GM21786 (cell line): ENCODE measurements at regions not wholly inside any gene's neighbourhood (a gene's known extent, or its start where the extent isn't known, plus 50 kb on each side); places are given as distances from the start of the nearest gene placed in this dataset.
"Not testable (repeated sequence)": the region's sequence is repeated elsewhere in the genome, so short reads cannot be mapped to it uniquely, and the experiment has no call there.

Experiments
- ATAC-seq: cut with Tn5 transposase; IDR thresholded peaks from one replicate; pipeline ENCODE4 v1.9.1; 2021; ENCODE audit not compliant: unreplicated experiment

DNA sequence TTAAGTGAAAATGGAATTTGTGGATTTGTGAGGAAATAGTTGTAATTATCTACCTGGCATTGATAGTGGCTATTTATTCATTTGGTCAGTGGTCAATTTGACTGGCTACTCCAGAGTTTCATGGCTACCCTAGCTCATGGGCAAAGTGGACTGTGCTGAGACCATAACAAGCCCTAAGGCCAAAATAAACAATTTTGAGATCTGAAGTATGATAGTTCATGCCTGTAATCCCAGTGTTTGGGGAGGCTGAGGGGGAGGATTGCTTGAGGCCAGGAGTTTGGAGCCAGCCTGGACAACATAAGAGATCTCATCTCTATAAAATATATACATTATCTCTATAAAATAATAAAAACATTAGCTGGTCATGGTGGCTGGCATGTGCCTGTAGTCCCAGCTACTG is 311.7 kb downstream of the HIVEP2 start:
- ATAC-seq = no peak

DNA sequence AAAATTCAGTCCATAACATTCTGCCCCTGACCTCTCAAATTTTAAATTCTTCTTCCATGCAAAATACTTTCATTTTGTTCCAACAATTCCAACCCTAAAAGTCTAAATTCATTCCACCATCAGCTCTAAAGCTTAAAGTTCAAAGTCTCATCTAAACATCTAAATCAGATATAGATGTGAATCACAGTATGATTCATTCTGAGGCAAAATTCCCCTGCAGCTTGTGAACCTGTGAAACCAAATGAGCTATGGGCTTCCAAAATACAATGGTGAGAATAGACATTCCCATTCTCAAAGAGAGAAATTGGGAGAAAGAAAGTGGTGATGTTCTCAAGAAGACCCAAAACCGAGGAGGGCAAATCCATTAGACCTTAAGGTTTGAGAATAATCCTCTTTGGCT is 309.8 kb downstream of the HIVEP2 start:
- no peak for ATAC-seq

DNA sequence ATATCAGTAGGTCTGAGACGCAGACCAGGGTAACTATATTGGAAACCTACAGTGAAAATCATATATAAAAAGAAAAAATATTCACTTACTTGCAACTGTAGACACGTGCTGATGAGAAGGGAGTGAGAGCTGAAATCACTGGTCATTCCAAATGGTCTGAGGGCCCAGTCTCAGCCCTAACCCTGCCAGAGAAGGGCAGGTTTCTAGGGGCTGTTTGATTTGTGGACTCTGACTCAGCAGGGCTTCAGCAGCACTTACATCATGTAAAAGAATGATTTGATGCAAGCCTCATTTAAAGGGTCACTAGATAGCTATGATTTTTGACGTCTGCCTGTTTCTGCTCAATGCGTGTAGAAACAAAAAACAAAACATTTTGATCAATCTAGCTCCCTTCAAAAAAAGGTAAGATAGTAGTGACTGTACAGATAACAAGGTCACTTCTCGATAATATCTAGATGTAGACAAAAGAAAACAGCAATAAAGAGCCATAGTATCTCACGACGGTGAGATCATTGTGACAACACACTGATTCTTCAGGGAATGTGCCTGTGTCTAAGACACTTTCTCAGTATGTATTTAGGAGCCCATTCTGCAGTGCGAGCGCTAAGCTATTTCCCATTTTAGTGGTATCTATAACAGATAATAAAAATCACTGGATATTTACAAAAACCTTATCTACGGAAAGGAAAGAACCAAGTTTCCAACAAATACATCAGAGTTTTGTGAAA is 307.2 kb downstream of the HIVEP2 start:
- ATAC-seq = no peak

DNA sequence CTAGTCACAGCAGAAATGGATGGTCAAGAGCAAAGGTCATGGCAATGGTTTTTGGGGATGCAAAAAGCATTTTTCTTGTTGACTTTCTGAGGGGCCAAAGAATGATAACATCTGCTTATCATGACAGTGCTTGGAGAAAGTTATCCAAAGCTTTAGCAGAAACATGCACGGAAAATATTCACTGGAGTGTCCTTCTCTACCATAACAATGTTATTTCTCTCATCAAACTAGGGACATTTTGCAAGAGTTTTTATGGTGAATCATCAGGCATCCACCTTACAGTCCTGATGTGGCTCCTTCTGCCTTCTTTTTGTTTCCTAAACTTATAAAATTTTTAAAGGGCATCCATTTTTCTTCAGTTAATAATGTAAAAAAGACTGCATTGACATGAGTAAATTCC is 302.3 kb downstream of the HIVEP2 start:
- no peak for ATAC-seq

DNA sequence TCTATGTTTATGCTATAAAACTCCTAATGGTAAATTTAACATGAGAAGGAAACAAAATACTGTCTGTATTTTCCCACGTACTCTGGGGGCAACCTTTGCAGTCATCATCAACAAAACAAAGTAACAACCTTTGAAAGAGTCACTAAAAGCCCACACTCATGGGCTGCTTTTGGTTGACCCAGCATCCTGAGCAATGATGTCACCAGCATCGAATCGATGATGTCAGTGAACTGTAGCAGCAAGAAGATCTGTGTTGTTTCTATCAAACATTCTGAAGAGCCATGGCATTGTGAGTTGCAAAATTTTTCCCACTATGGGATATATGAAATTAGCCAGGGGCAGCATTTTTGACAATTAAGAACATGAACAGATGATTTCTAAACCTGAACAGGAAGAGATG is 300.1 kb downstream of the HIVEP2 start:
- ATAC-seq = no peak

DNA sequence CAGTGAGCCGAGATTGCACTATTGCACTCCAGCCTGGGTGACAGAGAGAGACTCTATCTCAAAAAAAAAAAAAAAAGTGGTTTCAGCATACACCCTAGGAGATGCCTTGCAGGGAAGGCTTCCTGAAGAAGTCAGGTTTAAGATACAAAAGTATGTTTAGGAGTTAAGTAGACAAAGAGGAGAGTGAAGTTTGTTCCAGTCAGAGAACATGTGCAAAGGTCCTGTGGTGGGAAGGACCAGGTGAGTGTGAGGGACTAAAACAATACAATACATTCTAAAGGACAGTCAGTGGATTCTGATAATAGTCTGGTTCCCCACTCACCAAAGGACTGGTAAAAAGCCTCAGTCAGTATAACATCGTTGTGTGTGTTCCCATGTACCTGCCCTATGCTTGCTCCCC is 299.3 kb downstream of the HIVEP2 start:
- no peak for ATAC-seq

DNA sequence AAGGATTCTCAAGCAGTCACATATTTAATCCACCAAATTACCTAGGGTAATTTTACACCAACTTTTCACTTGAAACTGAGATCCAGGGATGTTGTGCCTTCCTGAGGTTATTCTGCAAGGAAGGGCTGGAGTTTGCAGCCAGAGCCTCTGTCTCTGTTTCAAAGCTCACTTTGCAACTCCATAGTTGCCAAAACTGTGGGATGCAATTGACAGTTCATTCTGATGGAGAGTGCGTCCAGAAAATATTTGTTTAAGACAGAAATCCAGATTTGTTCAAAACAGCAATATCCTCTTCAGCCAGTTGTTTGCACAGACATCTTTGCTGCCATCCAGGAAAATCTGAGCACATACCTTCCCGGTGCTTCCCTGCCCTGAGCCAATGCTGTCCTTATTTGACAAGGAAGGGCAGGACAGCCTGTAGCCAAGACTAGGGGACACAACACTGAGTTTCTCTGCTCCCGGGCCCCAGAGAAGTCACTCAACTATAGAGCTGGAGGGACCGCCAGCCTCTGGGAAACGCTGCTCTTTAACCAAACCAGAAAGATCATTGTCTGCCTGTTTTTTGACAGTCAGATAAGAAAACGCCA is 297.4 kb downstream of the HIVEP2 start:
- ATAC-seq = no peak

DNA sequence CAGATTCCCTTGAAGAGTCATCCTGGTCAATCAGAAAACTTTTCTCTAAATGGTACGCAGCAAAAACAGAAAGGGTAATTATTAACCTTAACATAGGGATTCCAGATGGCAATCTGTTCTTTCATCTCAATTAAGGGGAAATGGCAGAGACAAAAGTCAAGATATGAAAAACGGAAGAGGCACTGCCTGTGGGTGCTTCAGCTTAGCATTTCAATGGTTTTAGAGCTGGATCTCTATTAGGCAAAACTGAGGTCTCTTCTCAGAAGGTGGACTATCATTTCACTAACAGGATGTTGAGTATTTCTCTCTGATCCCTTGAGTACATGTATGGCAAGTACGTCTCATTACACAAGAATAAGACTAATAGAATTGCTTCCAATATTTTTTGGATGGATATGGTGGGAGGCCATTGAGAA is 296.9 kb downstream of the HIVEP2 start:
- no peak for ATAC-seq

DNA sequence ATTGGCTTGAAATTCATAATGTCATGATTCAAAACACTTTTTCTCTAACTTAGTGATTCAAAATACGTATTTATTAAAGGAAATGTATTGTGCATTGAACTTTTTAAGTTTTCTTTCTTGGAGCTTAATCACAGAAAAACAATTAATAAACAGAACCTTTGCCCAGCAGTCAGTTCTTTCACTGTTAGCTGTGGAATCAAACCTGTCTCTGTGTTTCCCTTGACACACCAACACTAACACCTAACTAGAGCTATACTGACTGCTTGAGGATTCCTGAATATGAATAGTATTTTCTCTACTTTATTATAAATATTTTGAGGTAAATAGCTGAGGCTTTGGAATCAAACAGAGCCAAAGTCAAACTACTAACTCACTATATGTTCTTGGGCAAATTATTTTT is 296.4 kb downstream of the HIVEP2 start:
- ATAC-seq = no peak

DNA sequence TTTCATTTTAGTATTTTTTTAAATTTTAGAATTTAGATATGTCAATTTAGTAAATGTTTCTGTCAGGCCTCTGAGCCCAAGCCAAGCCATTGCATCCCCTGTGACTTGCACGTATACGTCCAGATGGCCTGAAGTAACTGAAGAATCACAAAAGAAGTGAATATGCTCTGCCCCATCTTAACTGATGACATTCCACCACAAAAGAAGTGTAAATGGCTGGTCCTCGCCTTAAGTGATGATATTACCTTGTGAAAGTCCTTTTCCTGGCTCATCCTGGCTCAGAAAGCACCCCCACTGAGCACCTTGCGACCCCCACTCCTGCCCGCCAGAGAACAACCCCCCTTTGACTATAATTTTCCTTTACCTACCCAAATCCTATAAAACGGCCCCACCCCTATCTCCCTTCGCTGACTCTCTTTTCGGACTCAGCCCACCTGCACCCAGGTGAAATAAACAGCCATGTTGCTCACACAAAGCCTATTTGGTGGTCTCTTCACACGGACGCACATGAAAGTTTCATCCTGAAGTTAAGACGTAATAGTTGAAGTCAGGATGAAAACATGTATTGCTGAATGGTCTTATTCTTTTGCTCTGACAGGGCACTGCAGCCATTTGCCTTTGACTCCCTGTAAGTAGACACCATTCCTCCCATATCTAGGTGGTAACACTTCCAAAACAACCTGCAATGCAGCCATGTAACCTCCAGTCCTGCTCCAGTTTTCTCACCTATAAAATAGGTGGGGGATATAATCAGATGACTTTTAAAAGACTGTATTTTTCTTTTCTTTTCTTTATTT is 295.3 kb downstream of the HIVEP2 start:
- not testable (repeated sequence) for ATAC-seq

DNA sequence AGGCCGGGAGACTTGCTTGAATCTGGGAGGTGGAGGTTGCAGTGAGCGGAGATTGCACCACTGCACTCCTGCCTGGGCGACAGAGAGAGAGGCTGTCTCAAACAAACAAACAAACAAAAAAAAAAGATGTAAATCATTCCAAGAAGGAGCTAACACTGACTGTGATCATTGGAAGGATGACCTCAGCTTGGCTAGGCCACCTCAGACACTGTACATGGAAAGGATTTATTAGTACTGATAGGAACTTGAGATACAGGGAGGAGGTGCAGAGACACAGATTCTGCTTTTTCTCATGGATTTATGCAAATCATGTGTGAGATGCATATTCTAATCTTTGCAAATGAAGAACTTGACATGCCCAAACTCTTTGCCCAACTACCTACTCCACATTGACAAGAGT is 293.6 kb downstream of the HIVEP2 start:
- no peak for ATAC-seq

DNA sequence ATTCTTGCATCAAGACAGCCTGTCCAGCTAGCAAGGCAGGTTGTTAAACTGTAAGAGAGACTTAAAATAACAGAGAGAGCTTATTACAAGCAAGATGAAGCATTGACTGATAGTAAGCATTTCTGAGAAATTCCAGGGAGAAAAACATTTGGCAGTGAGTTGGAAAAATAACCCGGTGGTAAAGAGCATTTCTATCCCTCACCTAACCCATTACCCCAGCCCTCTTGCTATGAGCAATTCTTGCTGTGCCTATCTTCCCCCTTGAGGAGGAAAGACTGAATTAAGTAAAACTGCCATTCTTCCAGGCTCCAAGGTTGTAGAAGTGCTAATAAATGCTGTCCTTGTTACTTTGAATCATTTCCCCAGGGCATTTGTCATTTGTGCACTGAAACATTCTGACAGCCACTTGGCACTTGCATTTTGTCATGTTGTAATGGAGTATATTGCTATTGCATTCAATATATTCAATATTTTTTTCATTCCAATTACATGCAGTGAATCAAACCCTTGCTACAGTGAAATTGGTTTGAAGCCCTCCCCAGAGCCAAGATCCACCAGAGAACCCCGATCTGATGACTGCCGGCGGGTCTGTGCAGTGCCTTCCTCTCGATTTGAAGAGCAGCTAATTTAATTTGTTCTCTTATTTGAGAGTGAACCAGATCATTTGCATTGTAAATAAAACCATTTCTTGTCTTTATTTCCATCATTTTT is 291.1 kb downstream of the HIVEP2 start:
- no peak for ATAC-seq

DNA sequence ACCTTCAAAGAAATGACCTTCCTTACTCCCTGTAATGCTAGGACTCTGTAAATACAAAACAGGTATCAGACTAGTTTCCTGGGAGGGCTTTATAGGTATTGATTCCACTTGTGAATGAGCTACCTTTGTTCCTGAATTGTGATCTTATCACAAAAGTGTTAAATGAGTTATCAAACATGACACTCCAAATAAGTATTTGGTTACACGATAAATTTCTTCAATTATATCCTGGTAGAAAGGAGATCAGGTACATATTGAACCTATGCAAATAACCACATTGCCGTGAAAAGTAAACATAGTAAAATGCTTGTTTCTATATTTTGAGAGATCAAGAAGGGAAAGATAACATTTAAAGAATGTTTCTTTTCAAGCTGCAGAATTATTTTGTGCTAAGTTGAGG is 285.3 kb downstream of the HIVEP2 start:
- ATAC-seq = no peak

DNA sequence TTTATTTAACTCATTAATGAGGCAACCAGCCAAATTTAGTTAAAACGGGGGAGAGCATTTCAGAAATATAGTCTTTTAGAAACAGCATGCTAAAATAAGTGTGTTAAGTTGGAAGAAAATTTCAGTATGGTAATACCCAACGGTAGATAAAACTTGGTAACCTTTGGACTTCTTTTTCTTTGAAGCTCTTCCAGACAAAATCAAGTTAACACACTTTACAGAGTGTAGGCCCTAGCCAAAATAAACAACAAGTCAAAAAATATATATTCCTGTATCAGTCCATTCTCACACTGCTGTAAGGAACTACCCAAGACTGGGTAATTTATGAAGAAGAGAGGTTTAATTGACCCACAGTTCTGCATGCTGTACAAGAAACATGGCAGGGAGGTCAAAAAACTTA is 279.6 kb downstream of the HIVEP2 start:
- no peak for ATAC-seq

DNA sequence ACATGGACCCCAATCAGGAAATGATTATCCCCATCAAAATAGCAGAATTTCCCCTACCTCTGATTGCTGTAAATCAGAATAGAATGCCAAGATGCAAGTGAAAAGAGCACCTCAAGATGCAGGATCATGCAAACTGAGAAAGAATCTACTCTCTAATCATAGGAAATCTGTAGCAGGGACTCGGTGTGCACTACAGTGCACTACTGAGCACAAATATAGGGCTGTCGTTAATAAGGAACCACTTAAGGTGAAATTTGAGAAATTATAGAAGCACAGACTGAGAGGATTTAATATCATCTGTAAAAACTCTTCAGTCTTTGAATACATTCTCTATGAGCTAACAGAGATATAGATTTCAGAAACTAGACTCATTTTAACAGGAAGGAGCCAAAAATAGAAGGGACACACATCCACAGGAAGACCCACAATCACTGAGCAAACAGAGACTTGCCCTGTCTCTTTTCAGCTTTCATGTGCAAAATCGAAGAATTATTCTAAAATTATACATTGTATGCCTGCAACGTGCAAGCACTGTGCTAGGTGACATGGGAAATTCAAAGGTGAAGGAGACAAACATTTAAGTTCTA is 278.3 kb downstream of the HIVEP2 start:
- no peak for ATAC-seq

DNA sequence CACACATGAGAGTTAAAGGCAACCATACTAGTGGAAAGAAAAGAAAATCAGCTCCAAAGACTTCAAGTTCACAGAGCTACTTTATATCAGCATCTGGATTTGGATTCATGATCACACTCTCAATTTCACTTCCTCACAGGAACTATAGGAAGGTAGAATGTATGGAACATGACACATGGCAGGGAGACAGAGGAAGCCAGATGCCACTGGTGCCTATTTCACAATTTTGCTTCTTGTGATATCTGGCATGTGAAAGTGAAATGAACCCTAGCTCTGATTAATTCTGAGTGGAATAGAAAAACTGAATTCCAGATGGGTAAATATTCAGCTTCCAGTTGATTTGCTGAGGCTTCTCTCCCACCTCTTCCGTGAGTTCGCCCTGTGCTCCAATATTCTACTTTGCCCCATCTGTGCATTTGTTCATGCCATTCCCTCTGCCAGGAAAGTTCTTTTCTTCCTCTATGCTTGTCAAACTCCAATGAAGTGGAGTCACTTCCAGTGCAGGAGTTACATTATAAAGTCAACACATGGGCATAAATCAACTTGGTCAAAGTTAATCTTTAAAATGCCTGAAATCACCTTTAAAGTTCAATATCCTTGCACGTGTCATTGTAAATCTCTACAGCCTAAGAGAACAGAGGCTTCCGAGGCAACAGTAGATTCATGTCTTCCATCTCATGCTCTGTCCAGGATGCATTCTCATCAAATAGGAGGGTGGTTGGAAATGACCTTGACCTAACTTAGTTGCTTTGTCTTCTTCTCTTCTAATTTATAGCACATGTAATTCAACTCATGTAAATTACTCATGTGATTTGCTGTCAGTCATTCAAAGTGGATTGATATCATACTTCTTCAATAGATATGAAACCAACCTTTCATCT is 275.3 kb downstream of the HIVEP2 start:
- ATAC-seq = no peak

DNA sequence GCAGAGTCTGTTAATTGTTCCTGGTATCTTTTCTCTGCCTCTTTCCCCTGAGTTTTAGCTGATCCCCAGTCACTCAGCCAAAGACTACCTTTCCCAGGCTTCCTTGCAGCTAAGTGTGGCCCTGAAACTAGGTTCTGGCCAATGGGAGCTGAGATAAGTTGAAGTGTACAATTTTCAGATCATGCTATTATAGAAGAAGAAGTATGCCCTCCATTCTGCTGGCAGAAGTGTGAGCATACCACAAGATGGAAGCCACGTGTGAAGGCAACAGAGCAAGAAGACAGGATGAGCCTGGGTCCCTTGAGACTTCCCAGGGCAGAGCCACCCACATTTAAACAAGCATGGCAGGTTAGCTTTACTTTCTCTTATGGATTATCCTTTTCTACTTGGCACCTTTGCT is 273.2 kb downstream of the HIVEP2 start:
- ATAC-seq = peak; percentile 93

DNA sequence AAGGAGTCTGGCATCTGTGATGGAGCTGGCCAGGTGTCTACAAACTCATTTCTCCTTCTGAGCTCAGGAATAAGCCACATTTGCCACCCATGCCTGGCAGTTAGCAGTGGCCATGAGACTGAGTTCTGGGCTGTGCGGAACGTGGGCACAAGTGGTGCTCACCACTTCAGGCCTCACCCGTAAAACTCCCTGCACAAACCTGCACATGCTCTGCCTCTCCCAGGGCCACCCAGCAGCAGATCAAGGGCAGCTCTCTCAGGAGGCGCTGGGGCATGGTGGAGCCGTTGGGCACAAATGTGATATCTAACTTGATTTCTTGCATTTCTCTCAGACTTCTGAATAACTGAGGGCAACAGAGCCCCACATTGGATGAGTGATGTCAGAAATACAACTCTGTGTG is 269.5 kb downstream of the HIVEP2 start:
- no peak for ATAC-seq

DNA sequence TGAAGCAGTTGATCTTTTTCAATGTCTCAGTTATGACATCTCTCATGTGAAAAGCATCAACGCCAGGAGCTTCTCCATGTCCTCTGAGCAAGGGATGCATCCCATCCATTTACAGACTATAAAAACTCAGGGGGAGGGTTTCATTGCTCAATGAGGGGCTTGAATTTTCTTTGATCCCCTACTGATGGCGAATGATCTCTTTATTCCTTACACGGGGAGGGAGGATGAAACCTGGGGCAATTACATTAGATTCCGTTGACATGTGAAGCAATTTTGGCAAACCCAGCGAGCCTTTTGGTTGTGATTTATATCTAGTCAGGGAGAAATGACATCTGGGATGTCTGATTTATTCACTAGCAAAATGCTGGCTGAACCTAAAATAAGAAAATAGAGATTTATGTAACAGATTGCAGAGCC is 268.9 kb downstream of the HIVEP2 start:
- no peak for ATAC-seq

DNA sequence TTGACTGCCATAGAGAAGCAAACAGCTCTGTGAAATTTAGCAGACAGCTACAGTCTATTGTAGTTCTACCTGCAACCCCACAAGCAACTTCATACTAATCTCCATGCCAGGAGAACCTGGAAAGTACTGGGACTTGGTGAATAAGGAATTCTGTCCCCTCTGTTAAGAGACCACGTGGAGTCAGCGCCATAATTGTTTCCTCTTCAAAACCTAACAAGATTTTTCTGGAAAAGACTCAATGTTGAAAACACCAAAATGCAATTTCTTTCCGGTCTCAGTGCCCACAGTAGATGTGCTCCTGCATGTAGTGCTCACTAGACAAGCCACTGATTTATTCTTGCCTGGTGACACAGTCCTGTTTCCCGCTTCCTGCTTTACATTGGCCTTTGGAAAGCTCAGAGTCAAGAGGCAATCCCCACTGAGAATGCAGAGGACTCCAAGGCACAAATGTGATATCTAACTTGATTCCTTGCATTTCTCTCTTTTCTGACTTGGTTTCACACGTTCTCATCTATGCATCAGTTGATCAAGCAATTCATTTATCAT is 268.3 kb downstream of the HIVEP2 start:
- ATAC-seq = no peak
